ENCODE measurements at regions not wholly inside any gene's neighbourhood (a gene's known extent, or its start where the extent isn't known, plus 50 kb on each side); places are given as distances from the start of the nearest gene placed in this dataset.

- TF ChIP-seq, protein P1, sequence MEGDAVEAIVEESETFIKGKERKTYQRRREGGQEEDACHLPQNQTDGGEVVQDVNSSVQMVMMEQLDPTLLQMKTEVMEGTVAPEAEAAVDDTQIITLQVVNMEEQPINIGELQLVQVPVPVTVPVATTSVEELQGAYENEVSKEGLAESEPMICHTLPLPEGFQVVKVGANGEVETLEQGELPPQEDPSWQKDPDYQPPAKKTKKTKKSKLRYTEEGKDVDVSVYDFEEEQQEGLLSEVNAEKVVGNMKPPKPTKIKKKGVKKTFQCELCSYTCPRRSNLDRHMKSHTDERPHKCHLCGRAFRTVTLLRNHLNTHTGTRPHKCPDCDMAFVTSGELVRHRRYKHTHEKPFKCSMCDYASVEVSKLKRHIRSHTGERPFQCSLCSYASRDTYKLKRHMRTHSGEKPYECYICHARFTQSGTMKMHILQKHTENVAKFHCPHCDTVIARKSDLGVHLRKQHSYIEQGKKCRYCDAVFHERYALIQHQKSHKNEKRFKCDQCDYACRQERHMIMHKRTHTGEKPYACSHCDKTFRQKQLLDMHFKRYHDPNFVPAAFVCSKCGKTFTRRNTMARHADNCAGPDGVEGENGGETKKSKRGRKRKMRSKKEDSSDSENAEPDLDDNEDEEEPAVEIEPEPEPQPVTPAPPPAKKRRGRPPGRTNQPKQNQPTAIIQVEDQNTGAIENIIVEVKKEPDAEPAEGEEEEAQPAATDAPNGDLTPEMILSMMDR (IDR thresholded peaks at IDR 0.05) = no peak
- TF ChIP-seq POLR2AphosphoS5 (IDR thresholded peaks at IDR 0.05; ENCODE audit: low read depth, low read length) = no peak
- TF ChIP-seq TCF7L2 (IDR thresholded peaks at IDR 0.05; ENCODE audit: low read depth, low read length) = no peak
- TF ChIP-seq, protein P2, sequence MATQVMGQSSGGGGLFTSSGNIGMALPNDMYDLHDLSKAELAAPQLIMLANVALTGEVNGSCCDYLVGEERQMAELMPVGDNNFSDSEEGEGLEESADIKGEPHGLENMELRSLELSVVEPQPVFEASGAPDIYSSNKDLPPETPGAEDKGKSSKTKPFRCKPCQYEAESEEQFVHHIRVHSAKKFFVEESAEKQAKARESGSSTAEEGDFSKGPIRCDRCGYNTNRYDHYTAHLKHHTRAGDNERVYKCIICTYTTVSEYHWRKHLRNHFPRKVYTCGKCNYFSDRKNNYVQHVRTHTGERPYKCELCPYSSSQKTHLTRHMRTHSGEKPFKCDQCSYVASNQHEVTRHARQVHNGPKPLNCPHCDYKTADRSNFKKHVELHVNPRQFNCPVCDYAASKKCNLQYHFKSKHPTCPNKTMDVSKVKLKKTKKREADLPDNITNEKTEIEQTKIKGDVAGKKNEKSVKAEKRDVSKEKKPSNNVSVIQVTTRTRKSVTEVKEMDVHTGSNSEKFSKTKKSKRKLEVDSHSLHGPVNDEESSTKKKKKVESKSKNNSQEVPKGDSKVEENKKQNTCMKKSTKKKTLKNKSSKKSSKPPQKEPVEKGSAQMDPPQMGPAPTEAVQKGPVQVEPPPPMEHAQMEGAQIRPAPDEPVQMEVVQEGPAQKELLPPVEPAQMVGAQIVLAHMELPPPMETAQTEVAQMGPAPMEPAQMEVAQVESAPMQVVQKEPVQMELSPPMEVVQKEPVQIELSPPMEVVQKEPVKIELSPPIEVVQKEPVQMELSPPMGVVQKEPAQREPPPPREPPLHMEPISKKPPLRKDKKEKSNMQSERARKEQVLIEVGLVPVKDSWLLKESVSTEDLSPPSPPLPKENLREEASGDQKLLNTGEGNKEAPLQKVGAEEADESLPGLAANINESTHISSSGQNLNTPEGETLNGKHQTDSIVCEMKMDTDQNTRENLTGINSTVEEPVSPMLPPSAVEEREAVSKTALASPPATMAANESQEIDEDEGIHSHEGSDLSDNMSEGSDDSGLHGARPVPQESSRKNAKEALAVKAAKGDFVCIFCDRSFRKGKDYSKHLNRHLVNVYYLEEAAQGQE (IDR thresholded peaks at IDR 0.05; ENCODE audit: insufficient read depth in 1 of 2, low read depth in 2 of 2, low read length in 1 of 2) = no peak
- no peak for TF ChIP-seq SIN3A (IDR thresholded peaks at IDR 0.05; ENCODE audit: borderline replicate concordance, insufficient read depth, low read depth, low read length)
Observed at GRCh38 chr10:21196822-21197395, 299.8 kb upstream of the NEBL start.
